Small intestine (tissue), 7 donors: ENCODE measurements at regions not wholly inside any gene's neighbourhood (a gene's known extent, or its start where the extent isn't known, plus 50 kb on each side); places are given as distances from the start of the nearest gene placed in this dataset.

Source experiments
- DNase-seq, 2 donors: peaks; one replicate each; pipeline versions ENCODE4 v3.0.0 to v3.0.0-alpha.2; 2013
- FAIRE-seq: peaks from 2 replicates; lab custom pipeline; 2012; peaks lifted over from hg19 to GRCh38; lab: Jason Lieb, UNC
- H3K27ac ChIP-seq, 3 donors: one replicate each; pipeline ENCODE4 v1.5.1; 2013; ENCODE audit warnings: low read length in 2 of 3, mild to moderate bottlenecking in 2 of 3, control low read depth in 1 of 3, inconsistent platforms in 1 of 3, low read depth in 1 of 3, moderate library complexity in 1 of 3
- H3K27me3 ChIP-seq, 3 donors: one replicate each; pipeline ENCODE4 v1.6.1; 2013; ENCODE audit warnings: low read length in 3 of 3, inconsistent platforms in 1 of 3; ENCODE audit not compliant: control insufficient read depth in 3 of 3, insufficient read depth in 3 of 3
- H3K36me3 ChIP-seq, 3 donors: one replicate each; pipeline ENCODE4 v1.6.1; 2013; ENCODE audit warnings: low read length in 3 of 3, inconsistent platforms in 1 of 3, low read depth in 1 of 3, mild to moderate bottlenecking in 1 of 3, moderate library complexity in 1 of 3; ENCODE audit not compliant: control insufficient read depth in 3 of 3, insufficient read depth in 2 of 3
- H3K4me1 ChIP-seq, 3 donors: one replicate each; pipeline ENCODE4 v1.6.1; 2013; ENCODE audit warnings: low read length in 2 of 3, inconsistent platforms in 1 of 3, low read depth in 1 of 3, mild to moderate bottlenecking in 1 of 3, moderate library complexity in 1 of 3; ENCODE audit not compliant: control insufficient read depth in 3 of 3, insufficient read depth in 2 of 3
- H3K4me3 ChIP-seq, 3 donors: one replicate each; pipeline ENCODE4 v1.5.1; 2013; ENCODE audit warnings: low read length in 3 of 3, control low read depth in 1 of 3, inconsistent platforms in 1 of 3, low read depth in 1 of 3, mild to moderate bottlenecking in 1 of 3, moderate library complexity in 1 of 3
- H3K9me3 ChIP-seq, 2 donors: one replicate each; pipeline ENCODE4 v1.6.1; 2013; ENCODE audit warnings: low read depth in 1 of 2, low read length in 1 of 2; ENCODE audit not compliant: control insufficient read depth in 2 of 2, insufficient read depth in 1 of 2
- WGBS, 3 donors: extraction: QIAGEN DNeasy Blood & Tissue Kit; methylation state at CpG; one replicate each; pipeline ENCODE4 v1.1.7; 2013; 5-methylcytosine and 5-hydroxymethylcytosine counted together
- donor health status: healthy with polysubstance abuse.
- donor health status: control.
- donor health status: control.
- donor health status: Bipolar disorder and iron deficiency.
- donor health status: healthy.

GRCh38 chr10:94133239-94133638 lies 139.5 kb downstream of the PLCE1 start:
- peaks cover 0 to 15% (median 0%) of the 10 kb centered on the region in 3 donors for H3K36me3 ChIP-seq
- DNase-seq = no peak
- H3K9me3 ChIP-seq = no peaks in the 10 kb centered on the region
- no peak for FAIRE-seq
- H3K4me1 ChIP-seq = no peaks in the 10 kb centered on the region
- H3K4me3 ChIP-seq = no peak overlapping the region
- H3K27me3 ChIP-seq = no peaks in the 10 kb centered on the region
- no peak overlapping the region for H3K27ac ChIP-seq

- WGBS, 3 donors = 92 to 97% (median 97%) methylated on average over 2 of the region's 2 CpGs
- Histone ChIP-seq H3K9me3 (peaks cover 0 to 3% of the 10 kb centered on the region in 2 donors), H3K27ac (no peak overlapping the region), H3K4me3 (no peak overlapping the region), H3K27me3 (no peaks in the 10 kb centered on the region), H3K4me1 (no peaks in the 10 kb centered on the region), H3K36me3 (peaks cover 0 to 12% (median 0%) of the 10 kb centered on the region in 3 donors)
- DNase-seq (no peak), FAIRE-seq (no peak)
Measured at GRCh38 chr10:94137747-94138146, 144.0 kb downstream of the PLCE1 start.

- Histone ChIP-seq H3K27ac (no peak overlapping the region), H3K4me1 (no peaks in the 10 kb centered on the region), H3K36me3 (peaks cover 0 to 9% (median 0%) of the 10 kb centered on the region in 3 donors), H3K4me3 (no peak overlapping the region), H3K27me3 (no peaks in the 10 kb centered on the region), H3K9me3 (peaks cover 0 to 3% of the 10 kb centered on the region in 2 donors)
- DNase-seq (no peak), FAIRE-seq (no peak)
- WGBS, 3 donors = 92 to 98% (median 93%) methylated on average over 2 of the region's 2 CpGs
Measured at GRCh38 chr10:94138391-94138790, 144.7 kb downstream of the PLCE1 start.

- Histone ChIP-seq H3K27me3 (no peaks in the 10 kb centered on the region), H3K36me3 (peaks cover 0 to 10% (median 0%) of the 10 kb centered on the region in 3 donors), H3K27ac (no peak overlapping the region), H3K4me3 (no peak overlapping the region), H3K4me1 (no peaks in the 10 kb centered on the region), H3K9me3 (peaks cover 2 to 18% of the 10 kb centered on the region in 2 donors)
- no peak for DNase-seq
- no peak for FAIRE-seq
Measured at GRCh38 chr10:94143261-94143660, 149.5 kb downstream of the PLCE1 start.

DNA sequence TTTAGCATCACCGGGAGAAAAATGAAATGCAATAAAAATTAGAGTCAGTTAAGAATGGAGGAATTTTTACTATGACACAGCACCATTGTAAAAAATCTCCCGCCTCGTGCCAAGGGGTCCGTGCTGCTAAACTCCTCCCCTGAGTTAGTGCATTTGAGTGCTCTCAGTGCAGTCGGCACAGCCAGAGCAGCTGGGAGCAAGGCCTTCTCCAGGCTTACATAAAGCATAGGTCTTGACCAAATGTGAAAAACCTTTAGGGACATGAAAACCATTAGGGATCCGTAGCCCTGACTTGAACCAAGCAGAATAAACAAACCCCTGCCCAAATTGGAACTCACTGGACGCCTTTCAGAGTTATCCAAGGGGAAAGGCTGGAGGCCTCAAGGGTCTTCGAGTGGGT lies 152.6 kb downstream of the PLCE1 start:
- DNase-seq = no peak
- Histone ChIP-seq H3K4me3 (no peak overlapping the region), H3K27ac (no peak overlapping the region), H3K36me3 (peaks cover 0 to 10% (median 0%) of the 10 kb centered on the region in 3 donors), H3K4me1 (no peaks in the 10 kb centered on the region), H3K27me3 (no peaks in the 10 kb centered on the region), H3K9me3 (peaks cover 2 to 18% of the 10 kb centered on the region in 2 donors)
- no peak for FAIRE-seq
- 84 to 95% (median 89%) methylated on average over 8 of the region's 8 CpGs for WGBS, 3 donors

- H3K27ac ChIP-seq = no peak overlapping the region
- 87 to 93% (median 93%) methylated on average over 5 of the region's 5 CpGs for WGBS, 3 donors
- no peak for FAIRE-seq
Measured at GRCh38 chr10:94146746-94147145, 153.0 kb downstream of the PLCE1 start.

GRCh38 chr10:94149702-94150101 lies 156.0 kb downstream of the PLCE1 start:
- WGBS, 3 donors = 81 to 93% (median 85%) methylated on average over 2 of the region's 2 CpGs
- FAIRE-seq (no peak), DNase-seq (no peak)
- Histone ChIP-seq H3K9me3 (peaks cover 2 to 14% of the 10 kb centered on the region in 2 donors), H3K4me3 (no peak overlapping the region), H3K27ac (no peak overlapping the region), H3K4me1 (no peaks in the 10 kb centered on the region), H3K36me3 (peaks cover 0 to 8% (median 0%) of the 10 kb centered on the region in 3 donors), H3K27me3 (no peaks in the 10 kb centered on the region)

More at GRCh38 chr10:94146746-94147145, 153.0 kb downstream of the PLCE1 start:
- Histone ChIP-seq H3K9me3 (peaks cover 2 to 18% of the 10 kb centered on the region in 2 donors), H3K4me1 (no peaks in the 10 kb centered on the region), H3K4me3 (no peak overlapping the region), H3K27me3 (no peaks in the 10 kb centered on the region), H3K36me3 (peaks cover 0 to 10% (median 0%) of the 10 kb centered on the region in 3 donors)
- DNase-seq = no peak

DNA sequence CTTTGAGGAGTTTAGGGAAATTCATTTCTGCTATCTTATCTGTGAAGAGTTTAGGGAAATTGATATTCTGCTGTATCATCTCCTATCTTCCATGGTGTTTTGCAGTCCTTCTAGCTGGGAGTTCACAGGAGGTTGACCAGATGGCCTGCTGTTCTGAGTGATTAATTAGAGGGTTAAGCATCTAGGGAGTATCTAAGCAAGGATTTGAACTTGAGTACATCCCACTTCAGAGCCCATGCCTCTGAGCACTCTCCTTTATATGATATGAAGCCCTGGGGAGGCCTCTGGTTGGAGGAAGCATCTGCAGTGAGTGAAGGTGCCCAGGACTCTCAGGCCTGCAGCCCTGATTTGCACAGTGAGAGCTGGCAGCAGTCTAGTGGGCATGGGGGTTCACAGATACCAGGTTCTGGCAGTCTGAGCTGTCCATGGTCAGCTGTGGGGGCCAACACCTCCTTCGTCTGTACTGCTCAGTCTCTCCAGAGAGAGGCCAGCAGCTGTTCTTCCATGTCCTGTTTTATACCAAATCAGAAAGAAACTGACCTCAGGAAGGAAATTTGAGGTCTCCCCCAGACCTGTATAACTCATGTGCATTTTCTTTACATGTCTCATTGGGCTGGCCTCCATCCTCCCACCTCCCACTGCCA lies 156.9 kb downstream of the PLCE1 start:
- DNase-seq = no peak
- no peak for FAIRE-seq
- Histone ChIP-seq H3K27ac (no peak overlapping the region), H3K4me1 (no peaks in the 10 kb centered on the region), H3K9me3 (peaks cover 2 to 9% of the 10 kb centered on the region in 2 donors), H3K27me3 (no peaks in the 10 kb centered on the region), H3K4me3 (no peak overlapping the region), H3K36me3 (peaks cover 0 to 5% (median 0%) of the 10 kb centered on the region in 3 donors)
- whole genome bisulfite sequencing, 3 donors = 77 to 90% (median 83%) methylated on average over 1 of the region's 1 CpG
